ENCODE measurements at regions not wholly inside any gene's neighbourhood (a gene's known extent, or its start where the extent isn't known, plus 50 kb on each side); places are given as distances from the start of the nearest gene placed in this dataset.

DNA sequence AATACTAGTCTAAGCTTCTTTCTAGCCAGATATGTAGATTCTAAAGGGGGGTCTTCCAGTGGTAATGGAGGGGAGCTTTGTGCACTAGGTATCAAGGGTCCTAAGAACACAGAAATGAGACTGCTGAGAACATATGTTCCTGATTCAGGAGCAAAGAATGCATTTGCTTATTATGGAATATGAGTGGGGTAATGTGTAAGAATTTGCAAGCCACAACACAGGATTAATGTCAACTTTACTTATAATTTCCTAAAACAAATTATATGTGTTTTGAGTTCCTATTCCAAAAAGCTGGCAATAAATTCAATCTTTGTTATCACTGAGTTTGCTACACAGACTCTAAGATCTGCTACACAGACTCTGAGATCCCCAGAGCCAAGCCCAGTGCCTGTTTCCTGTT, 357.0 kb upstream of the PTBP2 start:
- no peak for TF ChIP-seq ZEB2 (tag by site-specific recombination; IDR thresholded peaks at IDR 0.05)
- TF ChIP-seq, protein P1, sequence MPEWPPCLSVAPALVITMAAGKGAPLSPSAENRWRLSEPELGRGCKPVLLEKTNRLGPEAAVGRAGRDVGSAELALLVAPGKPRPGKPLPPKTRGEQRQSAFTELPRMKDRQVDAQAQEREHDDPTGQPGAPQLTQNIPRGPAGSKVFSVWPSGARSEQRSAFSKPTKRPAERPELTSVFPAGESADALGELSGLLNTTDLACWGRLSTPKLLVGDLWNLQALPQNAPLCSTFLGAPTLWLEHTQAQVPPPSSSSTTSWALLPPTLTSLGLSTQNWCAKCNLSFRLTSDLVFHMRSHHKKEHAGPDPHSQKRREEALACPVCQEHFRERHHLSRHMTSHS (tag by site-specific recombination; IDR thresholded peaks at IDR 0.05): no peak
- TF ChIP-seq ZNF391 (tag by site-specific recombination; IDR thresholded peaks at IDR 0.05; ENCODE audit: borderline replicate concordance, low read depth): no peak
- TF ChIP-seq, protein P2, sequence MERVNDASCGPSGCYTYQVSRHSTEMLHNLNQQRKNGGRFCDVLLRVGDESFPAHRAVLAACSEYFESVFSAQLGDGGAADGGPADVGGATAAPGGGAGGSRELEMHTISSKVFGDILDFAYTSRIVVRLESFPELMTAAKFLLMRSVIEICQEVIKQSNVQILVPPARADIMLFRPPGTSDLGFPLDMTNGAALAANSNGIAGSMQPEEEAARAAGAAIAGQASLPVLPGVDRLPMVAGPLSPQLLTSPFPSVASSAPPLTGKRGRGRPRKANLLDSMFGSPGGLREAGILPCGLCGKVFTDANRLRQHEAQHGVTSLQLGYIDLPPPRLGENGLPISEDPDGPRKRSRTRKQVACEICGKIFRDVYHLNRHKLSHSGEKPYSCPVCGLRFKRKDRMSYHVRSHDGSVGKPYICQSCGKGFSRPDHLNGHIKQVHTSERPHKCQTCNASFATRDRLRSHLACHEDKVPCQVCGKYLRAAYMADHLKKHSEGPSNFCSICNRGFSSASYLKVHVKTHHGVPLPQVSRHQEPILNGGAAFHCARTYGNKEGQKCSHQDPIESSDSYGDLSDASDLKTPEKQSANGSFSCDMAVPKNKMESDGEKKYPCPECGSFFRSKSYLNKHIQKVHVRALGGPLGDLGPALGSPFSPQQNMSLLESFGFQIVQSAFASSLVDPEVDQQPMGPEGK (tag by site-specific recombination; IDR thresholded peaks at IDR 0.05): no peak
- TF ChIP-seq HOXC10 (CRISPR knock-in tag; IDR thresholded peaks at IDR 0.05): no peak
- TF ChIP-seq, protein P3, sequence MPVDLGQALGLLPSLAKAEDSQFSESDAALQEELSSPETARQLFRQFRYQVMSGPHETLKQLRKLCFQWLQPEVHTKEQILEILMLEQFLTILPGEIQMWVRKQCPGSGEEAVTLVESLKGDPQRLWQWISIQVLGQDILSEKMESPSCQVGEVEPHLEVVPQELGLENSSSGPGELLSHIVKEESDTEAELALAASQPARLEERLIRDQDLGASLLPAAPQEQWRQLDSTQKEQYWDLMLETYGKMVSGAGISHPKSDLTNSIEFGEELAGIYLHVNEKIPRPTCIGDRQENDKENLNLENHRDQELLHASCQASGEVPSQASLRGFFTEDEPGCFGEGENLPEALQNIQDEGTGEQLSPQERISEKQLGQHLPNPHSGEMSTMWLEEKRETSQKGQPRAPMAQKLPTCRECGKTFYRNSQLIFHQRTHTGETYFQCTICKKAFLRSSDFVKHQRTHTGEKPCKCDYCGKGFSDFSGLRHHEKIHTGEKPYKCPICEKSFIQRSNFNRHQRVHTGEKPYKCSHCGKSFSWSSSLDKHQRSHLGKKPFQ (tag by site-specific recombination; IDR thresholded peaks at IDR 0.05): no peak
- no peak for TF ChIP-seq ZNF248 (tag by site-specific recombination; IDR thresholded peaks at IDR 0.05)
- TF ChIP-seq, protein P4, sequence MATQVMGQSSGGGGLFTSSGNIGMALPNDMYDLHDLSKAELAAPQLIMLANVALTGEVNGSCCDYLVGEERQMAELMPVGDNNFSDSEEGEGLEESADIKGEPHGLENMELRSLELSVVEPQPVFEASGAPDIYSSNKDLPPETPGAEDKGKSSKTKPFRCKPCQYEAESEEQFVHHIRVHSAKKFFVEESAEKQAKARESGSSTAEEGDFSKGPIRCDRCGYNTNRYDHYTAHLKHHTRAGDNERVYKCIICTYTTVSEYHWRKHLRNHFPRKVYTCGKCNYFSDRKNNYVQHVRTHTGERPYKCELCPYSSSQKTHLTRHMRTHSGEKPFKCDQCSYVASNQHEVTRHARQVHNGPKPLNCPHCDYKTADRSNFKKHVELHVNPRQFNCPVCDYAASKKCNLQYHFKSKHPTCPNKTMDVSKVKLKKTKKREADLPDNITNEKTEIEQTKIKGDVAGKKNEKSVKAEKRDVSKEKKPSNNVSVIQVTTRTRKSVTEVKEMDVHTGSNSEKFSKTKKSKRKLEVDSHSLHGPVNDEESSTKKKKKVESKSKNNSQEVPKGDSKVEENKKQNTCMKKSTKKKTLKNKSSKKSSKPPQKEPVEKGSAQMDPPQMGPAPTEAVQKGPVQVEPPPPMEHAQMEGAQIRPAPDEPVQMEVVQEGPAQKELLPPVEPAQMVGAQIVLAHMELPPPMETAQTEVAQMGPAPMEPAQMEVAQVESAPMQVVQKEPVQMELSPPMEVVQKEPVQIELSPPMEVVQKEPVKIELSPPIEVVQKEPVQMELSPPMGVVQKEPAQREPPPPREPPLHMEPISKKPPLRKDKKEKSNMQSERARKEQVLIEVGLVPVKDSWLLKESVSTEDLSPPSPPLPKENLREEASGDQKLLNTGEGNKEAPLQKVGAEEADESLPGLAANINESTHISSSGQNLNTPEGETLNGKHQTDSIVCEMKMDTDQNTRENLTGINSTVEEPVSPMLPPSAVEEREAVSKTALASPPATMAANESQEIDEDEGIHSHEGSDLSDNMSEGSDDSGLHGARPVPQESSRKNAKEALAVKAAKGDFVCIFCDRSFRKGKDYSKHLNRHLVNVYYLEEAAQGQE (tag by site-specific recombination; IDR thresholded peaks at IDR 0.05): no peak
- TF ChIP-seq ZNF274 (IDR thresholded peaks at IDR 0.05; ENCODE audit: low read length): no peak
- no peak for TF ChIP-seq ZNF274 (tag by site-specific recombination; IDR thresholded peaks at IDR 0.05; ENCODE audit: borderline replicate concordance)
- TF ChIP-seq, protein P5, sequence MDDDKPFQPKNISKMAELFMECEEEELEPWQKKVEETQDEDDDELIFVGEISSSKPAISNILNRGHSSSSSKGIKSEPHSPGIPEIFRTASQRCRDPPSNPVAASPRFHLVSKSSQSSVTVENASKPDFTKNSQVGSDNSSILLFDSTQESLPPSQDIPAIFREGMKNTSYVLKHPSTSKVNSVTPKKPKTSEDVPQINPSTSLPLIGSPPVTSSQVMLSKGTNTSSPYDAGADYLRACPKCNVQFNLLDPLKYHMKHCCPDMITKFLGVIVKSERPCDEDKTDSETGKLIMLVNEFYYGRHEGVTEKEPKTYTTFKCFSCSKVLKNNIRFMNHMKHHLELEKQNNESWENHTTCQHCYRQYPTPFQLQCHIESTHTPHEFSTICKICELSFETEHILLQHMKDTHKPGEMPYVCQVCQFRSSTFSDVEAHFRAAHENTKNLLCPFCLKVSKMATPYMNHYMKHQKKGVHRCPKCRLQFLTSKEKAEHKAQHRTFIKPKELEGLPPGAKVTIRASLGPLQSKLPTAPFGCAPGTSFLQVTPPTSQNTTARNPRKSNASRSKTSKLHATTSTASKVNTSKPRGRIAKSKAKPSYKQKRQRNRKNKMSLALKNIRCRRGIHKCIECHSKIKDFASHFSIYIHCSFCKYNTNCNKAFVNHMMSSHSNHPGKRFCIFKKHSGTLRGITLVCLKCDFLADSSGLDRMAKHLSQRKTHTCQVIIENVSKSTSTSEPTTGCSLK (tag by site-specific recombination; IDR thresholded peaks at IDR 0.05): no peak
- TF ChIP-seq, protein P6, sequence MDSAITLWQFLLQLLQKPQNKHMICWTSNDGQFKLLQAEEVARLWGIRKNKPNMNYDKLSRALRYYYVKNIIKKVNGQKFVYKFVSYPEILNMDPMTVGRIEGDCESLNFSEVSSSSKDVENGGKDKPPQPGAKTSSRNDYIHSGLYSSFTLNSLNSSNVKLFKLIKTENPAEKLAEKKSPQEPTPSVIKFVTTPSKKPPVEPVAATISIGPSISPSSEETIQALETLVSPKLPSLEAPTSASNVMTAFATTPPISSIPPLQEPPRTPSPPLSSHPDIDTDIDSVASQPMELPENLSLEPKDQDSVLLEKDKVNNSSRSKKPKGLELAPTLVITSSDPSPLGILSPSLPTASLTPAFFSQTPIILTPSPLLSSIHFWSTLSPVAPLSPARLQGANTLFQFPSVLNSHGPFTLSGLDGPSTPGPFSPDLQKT (IDR thresholded peaks at IDR 0.05; ENCODE audit: borderline replicate concordance, low read depth, low read length): no peak
- no peak for TF ChIP-seq ZNF155 (tag by site-specific recombination; IDR thresholded peaks at IDR 0.05)

Measured in HEK293 (cell line).